B cell (primary cell): ENCODE measurements at regions not wholly inside any gene's neighbourhood (a gene's known extent, or its start where the extent isn't known, plus 50 kb on each side); places are given as distances from the start of the nearest gene placed in this dataset.

Experiments
- CTCF ChIP-seq: fragments of 200-600 bp; IDR thresholded peaks from one replicate; pipeline ENCODE4 v1.8.0; 2022; ENCODE audit warnings: antibody characterized with exemption, mild to moderate bottlenecking
- EZH2 ChIP-seq: IDR thresholded peaks from 2 replicates; pipeline ENCODE4 v1.6.1; 2012; ENCODE audit warnings: borderline replicate concordance, low read depth, mild to moderate bottlenecking, moderate library complexity, low read length; ENCODE audit not compliant: insufficient read depth, poor library complexity, severe bottlenecking

DNA sequence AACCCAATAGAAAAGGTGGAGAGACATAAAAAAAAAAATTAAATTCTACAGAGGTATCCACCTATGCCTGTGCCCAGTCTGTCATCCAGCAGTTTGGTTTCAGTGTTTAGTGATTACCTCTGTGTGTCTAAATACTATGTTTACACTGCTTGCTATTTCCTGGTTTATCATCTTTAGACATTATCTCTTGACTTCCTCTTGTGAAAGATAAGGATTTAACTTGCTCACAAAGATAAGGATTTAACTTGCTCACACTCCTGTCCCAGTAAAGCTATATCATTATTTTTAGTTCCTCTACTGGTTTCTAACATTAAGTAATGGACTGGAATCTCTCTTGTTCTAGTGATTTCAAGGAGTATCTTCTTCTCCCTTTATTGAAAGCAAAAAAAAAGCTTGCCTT lies 53.9 kb upstream of the ZFR start:
- TF ChIP-seq EZH2 (no peak), CTCF (no peak)
